Fibroblast of peridontal ligament (primary cell): ENCODE measurements at regions not wholly inside any gene's neighbourhood (a gene's known extent, or its start where the extent isn't known, plus 50 kb on each side); places are given as distances from the start of the nearest gene placed in this dataset.

ENCODE experiments used
- DNase-seq: peaks from one replicate; pipeline ENCODE4 v3.0.0-alpha.2; 2010; ENCODE audit errors: extremely low read depth

DNA sequence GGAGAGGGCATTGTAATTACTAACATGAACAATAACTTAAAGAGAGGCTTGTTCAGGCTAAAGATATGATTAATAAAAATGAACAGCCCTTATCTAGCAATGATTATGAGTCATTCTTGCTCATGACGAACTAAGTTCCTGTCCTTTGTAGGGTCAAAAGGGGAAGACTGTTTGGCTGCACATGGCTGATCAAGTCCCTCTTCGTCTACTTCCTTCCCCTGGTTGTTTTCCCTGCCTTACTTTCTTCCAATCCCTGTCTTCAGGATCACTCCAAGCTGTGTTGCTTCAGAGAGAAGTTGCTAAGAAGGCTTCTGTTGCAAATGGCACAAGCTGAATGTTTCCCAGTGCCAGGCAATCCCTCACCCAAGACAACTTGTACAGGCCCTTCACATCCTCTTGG is 115.0 kb upstream of the HS3ST1 start:
- no peak for DNase-seq

DNA sequence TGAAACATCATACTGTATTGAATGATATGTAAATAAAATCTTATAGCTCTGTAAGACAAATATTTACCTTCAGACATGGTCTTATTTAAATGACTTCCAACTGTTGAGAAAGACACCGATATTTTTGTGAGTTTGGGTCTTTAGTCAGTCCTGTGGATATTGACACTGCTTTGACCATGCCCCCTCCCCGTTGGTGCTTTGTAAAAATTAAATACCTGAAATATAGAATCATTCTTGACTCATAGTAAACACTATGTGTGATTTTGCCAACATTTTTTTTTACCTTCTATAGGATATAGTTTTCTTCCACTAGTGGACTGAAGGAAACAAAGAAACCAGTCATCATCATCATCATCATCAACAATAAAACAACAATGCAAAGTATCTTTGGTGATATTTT is 114.3 kb upstream of the HS3ST1 start:
- no peak for DNase-seq

GRCh38 chr4:11537846-11538245 is 109.2 kb upstream of the HS3ST1 start:
- DNase-seq = no peak

- no peak for DNase-seq
Measured at GRCh38 chr4:11535333-11535732, 106.6 kb upstream of the HS3ST1 start.

DNA sequence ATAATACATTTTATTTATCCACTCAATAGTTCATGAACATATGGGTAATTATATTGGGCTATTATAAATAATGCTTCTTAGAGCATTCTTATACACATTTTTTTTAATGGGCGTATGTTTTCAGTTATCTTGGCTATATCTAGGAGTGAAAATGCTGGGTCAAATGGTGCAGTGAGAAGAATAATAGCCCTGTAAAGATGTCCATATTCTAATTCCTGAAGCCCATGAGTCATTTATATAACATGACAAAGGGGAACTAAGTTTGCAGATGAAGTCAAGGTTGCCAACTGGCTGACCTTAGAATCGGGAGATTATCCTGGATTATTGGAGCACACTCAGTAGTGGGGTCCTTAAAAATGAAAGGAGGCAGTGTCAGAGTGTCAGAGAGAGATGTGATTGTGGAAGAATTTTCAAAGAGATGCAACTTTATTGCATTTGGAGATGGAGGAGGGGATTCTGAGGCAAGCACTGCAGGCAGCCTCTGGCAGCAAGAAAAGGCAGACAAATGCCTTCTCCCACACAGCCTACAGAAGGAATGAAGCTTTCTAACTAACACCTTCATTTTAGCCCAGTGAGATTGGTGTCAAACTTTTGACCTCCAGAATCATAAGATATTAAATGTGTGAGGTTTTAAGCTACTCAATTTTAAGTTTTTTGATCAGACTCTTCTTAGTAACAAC is 106.1 kb upstream of the HS3ST1 start:
- no peak for DNase-seq

DNA sequence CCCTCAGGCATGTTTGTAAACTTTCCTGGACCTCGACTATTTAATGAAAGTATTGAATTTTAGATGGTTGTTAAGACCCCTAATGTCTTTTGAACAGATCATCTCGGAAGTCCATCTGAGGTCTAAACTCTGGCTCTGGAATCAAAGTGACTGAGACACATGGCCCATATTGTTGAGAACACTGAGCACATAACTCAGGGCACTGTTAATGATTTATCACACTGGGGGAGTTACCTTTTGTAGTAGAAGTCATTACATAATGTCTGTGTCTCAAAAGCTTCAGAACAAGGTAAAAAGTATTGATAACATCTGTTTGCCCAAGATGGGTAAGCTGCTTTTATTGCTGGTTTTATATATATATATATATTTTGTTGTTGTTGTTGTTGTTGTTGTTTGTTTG is 103.4 kb upstream of the HS3ST1 start:
- DNase-seq = no peak

GRCh38 chr4:11529625-11530201 is 101.0 kb upstream of the HS3ST1 start:
- DNase-seq = no peak

DNA sequence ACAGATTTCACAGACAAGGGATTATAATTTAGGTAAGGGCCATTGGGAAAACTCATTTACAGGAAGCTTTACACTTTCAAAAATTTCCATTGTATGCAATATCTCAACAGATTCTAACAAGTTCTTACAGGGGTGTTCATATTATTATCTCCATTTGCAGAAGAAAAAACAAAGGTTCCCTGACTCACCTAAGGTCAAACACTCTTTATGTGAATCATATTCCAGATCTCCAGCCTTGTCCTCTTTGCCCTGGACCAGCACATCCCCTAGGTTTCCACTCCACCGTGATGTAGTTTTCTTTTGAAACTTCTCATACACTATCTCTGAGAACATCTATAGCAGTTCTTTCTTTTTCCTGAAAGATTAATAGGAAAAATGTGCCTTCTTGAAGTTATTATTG is 96.4 kb upstream of the HS3ST1 start:
- no peak for DNase-seq

DNA sequence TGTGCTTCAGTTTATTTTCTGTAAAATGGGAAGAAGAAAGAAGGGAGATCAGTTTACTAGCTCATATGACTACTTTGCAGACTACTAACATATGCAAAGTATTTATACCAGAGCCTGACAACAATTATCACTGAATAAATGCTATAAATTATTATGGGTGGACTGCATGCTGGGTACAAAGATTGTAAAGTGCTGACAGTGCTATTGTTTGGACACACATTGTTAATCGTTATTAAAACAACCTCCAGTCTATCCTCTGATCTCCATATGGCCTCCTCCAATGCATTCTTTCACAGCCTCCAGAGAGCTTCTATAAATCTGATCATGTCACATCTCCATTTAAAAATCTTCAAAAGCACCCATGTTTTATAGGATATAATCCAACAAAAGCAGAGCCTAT is 90.1 kb upstream of the HS3ST1 start:
- no peak for DNase-seq

GRCh38 chr4:11514779-11515419 is 86.2 kb upstream of the HS3ST1 start:
- DNase-seq = no peak

- no peak for DNase-seq
Measured at GRCh38 chr4:11514003-11514402, 85.3 kb upstream of the HS3ST1 start.

DNA sequence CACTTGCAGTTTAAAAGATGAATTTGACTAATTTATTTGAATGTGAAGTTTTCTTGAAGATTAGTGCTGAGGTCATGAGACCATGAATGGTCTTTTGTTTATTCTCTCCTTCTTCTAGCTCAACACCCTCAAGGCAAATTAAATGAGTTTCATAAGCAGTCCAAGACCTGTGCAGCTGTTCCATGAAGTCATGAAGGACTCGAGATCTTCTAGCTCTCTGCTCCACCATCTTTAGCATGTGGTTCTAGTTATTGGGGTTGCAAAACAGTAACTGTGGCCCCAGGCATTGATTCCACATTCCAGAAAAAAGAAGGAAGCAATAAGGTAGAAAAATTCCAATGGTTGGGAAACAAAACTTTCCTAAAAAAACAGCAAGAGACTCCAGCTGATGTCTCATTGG is 84.2 kb upstream of the HS3ST1 start:
- no peak for DNase-seq

DNA sequence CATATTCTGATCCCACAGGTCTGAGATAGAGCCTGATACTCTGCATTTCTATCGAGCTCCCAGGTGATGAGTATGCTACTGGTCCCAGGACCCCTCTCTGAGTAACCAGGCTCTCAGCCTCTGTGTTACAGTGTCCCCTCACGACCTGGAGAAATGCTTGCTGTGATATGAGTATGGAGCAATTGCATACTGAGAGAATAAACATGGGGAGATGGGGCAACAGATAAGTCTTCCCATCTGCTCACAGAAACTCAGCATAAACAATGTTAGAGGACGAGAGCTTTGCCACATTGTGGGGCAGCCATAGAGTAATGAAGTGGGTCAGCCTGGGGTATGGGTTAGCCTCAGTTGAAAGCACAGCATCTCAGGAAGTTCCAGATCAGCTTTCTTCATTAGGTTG is 82.6 kb upstream of the HS3ST1 start:
- DNase-seq = no peak

DNA sequence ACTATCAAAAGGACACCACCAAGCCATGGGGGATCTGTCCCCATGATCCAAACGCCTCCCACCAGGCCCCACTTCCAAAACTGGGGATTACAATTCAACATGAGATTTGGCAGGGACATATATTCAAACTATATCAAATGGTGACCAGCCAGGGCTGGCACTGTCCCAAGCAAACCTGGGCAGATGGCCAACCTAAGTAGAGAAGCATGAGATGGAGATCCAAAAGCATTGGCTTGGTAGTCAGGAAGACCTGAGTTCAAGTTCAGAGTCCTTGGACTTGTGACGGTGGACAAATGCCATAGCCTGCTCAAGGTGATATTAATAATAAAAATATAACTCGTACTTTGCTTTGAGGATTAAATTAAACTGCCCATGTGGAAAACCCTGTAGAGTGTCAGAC is 79.2 kb upstream of the HS3ST1 start:
- no peak for DNase-seq

GRCh38 chr4:11506194-11506593 is 77.5 kb upstream of the HS3ST1 start:
- no peak for DNase-seq

- DNase-seq = no peak
Measured at GRCh38 chr4:11505221-11505971, 76.7 kb upstream of the HS3ST1 start.

DNA sequence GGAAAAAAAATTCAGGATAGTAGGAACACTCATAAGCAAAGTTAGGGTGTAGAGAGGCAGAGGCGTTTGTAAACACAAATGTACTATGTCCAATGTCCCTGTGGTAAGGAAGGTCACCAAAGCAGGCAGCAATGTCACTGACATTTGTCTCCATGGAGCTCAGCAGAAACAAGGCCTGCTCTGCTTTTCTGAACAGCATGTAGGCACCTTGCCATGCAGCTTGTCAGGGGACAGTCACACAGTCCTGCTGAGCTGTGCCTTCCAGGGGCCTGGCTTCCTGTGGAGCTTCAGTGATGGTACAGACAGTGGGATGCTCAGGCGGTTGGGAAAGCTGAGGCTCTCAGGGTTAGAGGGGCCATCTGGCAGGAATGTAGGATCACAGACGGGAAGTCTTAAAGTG is 74.5 kb upstream of the HS3ST1 start:
- DNase-seq = no peak

- no peak for DNase-seq
Measured at GRCh38 chr4:11497972-11498371, 69.3 kb upstream of the HS3ST1 start.

DNA sequence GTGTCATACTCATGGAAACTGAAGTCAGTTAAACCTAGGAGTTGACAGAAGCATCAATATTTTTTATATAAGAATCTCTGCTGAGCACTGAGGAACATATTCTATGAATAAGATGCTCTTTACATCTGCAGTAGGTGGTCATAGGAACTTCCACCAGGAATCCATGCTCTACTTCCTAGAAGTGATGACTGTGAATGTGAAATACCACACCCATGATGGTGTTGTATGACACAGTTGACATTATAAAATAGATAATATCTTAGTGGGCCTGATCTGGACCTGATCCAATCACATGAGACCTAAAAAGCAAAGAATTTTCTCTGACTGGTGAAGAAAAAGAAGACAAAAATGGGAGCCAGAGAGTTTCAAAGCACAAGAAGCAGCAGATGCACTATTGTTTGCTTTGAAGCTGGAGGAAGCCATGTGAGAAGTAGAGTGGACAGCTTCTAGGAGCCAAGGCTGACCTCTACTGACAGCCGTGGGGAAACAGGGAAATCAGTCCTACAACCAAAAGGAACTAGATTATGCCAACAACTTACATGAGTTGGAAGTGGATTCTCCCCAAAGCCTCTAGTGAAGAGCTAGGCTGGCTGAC is 68.6 kb upstream of the HS3ST1 start:
- DNase-seq = no peak

DNA sequence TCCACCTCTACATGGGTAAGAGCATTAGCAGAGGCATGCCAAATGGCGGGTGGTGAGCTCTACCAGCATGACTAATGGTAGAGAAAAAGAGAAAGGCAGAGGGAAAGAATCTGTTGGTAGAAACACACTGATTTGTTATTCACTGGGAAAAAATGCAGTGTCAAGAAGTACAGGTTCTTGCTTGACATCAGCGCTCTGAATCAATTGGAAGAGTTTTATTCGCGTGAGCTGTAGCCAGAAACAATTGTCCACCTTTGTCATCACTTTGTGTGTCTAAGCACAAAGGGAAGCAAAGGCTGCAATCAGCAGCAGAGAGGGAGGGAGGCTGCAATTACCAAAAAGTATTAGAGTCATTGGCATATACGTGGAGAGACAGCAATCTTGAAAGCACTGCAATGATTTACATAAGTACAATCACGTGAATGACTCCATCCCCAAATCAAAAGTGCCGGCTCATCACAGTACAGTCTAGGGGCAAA is 67.7 kb upstream of the HS3ST1 start:
- no peak for DNase-seq

GRCh38 chr4:11495818-11496217 is 67.1 kb upstream of the HS3ST1 start:
- no peak for DNase-seq

DNA sequence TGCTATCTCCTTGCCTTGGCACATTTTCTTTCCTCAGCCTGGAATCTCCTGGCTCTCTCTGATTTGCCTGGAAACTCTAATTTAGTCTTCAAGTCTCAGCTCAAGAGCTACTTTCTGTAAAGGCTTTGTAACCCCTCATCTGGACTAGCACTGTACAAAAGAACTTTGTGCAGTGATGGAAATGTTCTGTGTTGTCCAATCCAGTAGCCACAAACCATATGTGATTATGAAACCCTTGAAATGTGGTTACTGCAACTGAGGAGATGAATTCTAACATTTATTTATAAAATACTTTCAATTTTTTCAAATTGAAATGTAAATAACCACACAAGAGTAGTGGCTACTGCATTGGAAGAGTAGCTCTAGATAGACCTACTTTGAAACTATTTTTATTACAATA is 66.6 kb upstream of the HS3ST1 start:
- no peak for DNase-seq
